ENCODE measurements at regions not wholly inside any gene's neighbourhood (a gene's known extent, or its start where the extent isn't known, plus 50 kb on each side); places are given as distances from the start of the nearest gene placed in this dataset.
A peak's percentile ranks its signal among the peaks of the same experiment; 100 is the strongest.

DNA sequence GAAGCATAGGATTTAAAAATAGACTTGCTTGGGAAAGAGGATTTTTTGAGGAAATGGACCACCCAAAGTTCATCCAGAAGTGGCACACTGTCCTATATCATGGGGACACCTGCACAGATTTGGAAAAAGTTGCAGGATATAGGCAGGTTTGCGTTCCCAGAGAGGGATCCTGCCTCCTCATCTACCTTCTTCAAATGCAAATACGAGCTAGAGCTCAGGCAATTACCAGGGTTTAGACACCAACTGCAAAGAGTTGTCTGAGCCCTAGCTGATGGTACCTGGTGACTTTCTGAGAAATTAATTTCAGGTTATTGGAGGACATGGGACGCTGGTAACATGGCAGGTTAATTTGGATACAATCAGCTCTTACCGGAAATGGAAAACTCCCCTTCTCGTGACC is 423.7 kb upstream of the MTPN start:
- Mint-ChIP-seq H3K4me3 (ENCODE audit: low read depth, unreplicated experiment) (no peak overlapping the region), H3K9me3 (ENCODE audit: low read depth, unreplicated experiment) (no peaks in the 10 kb centered on the region), H3K27ac (ENCODE audit: unreplicated experiment) (no peak overlapping the region), H3K4me1 (ENCODE audit: low read depth, unreplicated experiment) (peaks cover 6% of the 10 kb centered on the region), H3K36me3 (ENCODE audit: insufficient read depth, unreplicated experiment) (no peaks in the 10 kb centered on the region), H3K27me3 (ENCODE audit: unreplicated experiment) (no peaks in the 10 kb centered on the region)
- no peak for DNase-seq
- CTCF ChIA-PET: no interaction called here
- BruUV-seq (replicated peaks): no TSS peak
- intact Hi-C loops (cut with micrococcal nuclease; ENCODE audit: unreplicated experiment): loop anchor here (10.0 kb wide), 1 partner anchor 596 kb away; no protein-coding TSS in a partner anchor
- TF ChIP-seq, protein P1, sequence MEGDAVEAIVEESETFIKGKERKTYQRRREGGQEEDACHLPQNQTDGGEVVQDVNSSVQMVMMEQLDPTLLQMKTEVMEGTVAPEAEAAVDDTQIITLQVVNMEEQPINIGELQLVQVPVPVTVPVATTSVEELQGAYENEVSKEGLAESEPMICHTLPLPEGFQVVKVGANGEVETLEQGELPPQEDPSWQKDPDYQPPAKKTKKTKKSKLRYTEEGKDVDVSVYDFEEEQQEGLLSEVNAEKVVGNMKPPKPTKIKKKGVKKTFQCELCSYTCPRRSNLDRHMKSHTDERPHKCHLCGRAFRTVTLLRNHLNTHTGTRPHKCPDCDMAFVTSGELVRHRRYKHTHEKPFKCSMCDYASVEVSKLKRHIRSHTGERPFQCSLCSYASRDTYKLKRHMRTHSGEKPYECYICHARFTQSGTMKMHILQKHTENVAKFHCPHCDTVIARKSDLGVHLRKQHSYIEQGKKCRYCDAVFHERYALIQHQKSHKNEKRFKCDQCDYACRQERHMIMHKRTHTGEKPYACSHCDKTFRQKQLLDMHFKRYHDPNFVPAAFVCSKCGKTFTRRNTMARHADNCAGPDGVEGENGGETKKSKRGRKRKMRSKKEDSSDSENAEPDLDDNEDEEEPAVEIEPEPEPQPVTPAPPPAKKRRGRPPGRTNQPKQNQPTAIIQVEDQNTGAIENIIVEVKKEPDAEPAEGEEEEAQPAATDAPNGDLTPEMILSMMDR (IDR thresholded peaks at IDR 0.05; ENCODE audit: unreplicated experiment): no peak

DNA sequence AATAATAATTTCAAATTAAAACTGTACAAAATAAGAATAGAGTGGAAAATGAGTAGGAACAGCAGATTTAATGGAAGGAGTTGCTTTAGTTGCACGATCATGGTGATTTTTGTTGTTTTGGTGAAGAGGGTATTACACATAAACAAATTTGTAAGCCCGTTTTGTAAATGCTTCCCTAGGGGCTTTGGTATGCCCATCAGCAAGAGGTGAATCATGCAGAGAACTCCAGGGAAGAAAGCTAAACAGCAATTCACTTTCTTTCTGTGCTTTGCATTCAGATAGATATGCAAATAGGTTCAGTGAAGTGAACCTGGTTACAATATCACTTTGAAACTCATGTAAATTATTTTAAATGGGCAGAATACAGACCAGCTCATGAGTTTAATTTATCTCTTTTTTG is 422.2 kb upstream of the MTPN start:
- Mint-ChIP-seq H3K4me1 (ENCODE audit: low read depth, unreplicated experiment) (no peaks in the 10 kb centered on the region), H3K9me3 (ENCODE audit: low read depth, unreplicated experiment) (no peaks in the 10 kb centered on the region), H3K27ac (ENCODE audit: unreplicated experiment) (no peak overlapping the region), H3K36me3 (ENCODE audit: insufficient read depth, unreplicated experiment) (no peaks in the 10 kb centered on the region), H3K27me3 (ENCODE audit: unreplicated experiment) (no peaks in the 10 kb centered on the region), H3K4me3 (ENCODE audit: low read depth, unreplicated experiment) (no peak overlapping the region)
- TF ChIP-seq, protein P1 (IDR thresholded peaks at IDR 0.05; ENCODE audit: unreplicated experiment): no peak
- intact Hi-C loops (cut with micrococcal nuclease; ENCODE audit: unreplicated experiment): no loop called here
- CTCF ChIA-PET: no interaction called here
- no peak for DNase-seq
- BruUV-seq (replicated peaks): no TSS peak

DNA sequence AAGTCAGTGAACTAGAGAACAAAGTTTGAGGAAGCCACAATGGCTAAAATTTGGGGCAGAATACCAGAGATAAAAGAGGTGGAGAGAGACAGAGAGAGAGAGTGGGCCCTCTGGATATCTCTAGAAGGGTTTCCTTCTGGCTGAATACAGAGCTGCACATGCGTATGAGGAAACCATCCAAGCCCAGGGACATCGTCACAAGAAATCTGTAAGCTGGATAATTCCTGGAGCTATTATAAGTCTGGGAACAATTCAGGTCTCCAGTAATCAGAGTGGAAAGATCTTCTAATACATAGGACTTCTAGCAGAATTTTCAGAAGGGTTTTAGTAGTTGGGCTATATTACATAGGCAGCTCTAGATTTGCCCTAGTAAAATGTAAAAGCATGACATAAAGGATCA is 415.7 kb upstream of the MTPN start:
- BruUV-seq (replicated peaks): no TSS peak

DNA sequence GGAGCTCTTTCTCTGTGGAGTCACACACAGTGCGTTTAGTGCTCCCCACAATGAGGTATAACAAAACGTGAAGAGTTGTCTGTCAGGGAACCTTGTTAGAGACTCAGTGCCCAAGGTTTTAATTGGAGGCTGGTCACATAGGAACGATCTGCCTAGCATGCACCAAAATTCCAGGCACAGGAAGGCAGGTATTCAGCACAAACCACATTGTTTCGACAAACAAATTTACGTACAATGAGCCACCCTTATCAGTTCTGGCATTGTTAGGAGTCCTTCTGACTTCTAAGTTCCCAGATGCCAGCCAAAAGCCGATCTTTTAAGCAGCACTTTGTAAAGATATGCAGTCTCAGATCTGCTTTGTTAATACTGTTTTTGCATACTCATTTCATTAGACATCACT is 414.2 kb upstream of the MTPN start:
- intact Hi-C loops (cut with micrococcal nuclease; ENCODE audit: unreplicated experiment): no loop called here
- CTCF ChIA-PET: no interaction called here
- H3K27ac Mint-ChIP-seq (ENCODE audit: unreplicated experiment): peak overlapping the region; percentile 68
- peaks cover 12% of the 10 kb centered on the region for H3K4me1 Mint-ChIP-seq (ENCODE audit: low read depth, unreplicated experiment)
- TF ChIP-seq, protein P1 (IDR thresholded peaks at IDR 0.05; ENCODE audit: unreplicated experiment): no peak
- no TSS peak for BruUV-seq (replicated peaks)
- no peaks in the 10 kb centered on the region for H3K36me3 Mint-ChIP-seq (ENCODE audit: insufficient read depth, unreplicated experiment)
- no peak for DNase-seq
- no peak overlapping the region for H3K4me3 Mint-ChIP-seq (ENCODE audit: low read depth, unreplicated experiment)
- H3K27me3 Mint-ChIP-seq (ENCODE audit: unreplicated experiment): no peaks in the 10 kb centered on the region
- H3K9me3 Mint-ChIP-seq (ENCODE audit: low read depth, unreplicated experiment): no peaks in the 10 kb centered on the region

More for the DNA sequence above, 415.7 kb upstream of the MTPN start:
- TF ChIP-seq, protein P1 (IDR thresholded peaks at IDR 0.05; ENCODE audit: unreplicated experiment): no peak
- Mint-ChIP-seq H3K9me3 (ENCODE audit: low read depth, unreplicated experiment) (no peaks in the 10 kb centered on the region), H3K4me3 (ENCODE audit: low read depth, unreplicated experiment) (no peak overlapping the region), H3K4me1 (ENCODE audit: low read depth, unreplicated experiment) (peaks cover 12% of the 10 kb centered on the region), H3K36me3 (ENCODE audit: insufficient read depth, unreplicated experiment) (no peaks in the 10 kb centered on the region), H3K27me3 (ENCODE audit: unreplicated experiment) (no peaks in the 10 kb centered on the region), H3K27ac (ENCODE audit: unreplicated experiment) (no peak overlapping the region)
- intact Hi-C loops (cut with micrococcal nuclease; ENCODE audit: unreplicated experiment): no loop called here
- CTCF ChIA-PET: no interaction called here
- DNase-seq: no peak
